ENCODE measurements at regions not wholly inside any gene's neighbourhood (a gene's known extent, or its start where the extent isn't known, plus 50 kb on each side); places are given as distances from the start of the nearest gene placed in this dataset.

DNA sequence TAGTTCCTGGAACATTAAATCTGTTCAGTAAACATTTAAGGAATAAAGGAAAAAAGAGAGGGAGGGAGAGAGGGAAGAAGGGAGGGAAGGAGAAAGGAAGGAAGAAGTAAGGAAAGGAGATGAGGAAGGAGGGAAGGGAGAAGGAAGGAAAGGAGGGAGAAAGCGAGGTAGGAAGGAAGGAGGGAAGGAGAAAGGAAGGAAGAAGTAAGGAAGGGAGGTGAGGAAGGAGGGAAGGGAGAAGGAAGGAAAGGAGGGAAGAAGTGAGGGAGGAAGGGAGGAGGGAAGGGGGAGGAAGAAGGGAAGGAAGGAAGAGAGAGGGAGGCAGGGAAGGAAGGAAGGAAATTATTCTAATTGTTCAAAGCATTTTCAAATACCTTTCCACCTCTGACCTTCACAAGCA lies 77.2 kb upstream of the JUN start:
- no peak for TF ChIP-seq NFIC (IDR thresholded peaks at IDR 0.05)
- no peak for TF ChIP-seq ZBTB7A (IDR thresholded peaks at IDR 0.05; ENCODE audit: low read depth)
- no peak for TF ChIP-seq CREB1 (IDR thresholded peaks at IDR 0.05; ENCODE audit: low read depth)
- TF ChIP-seq USF1 (IDR thresholded peaks at IDR 0.05): no peak
- TF ChIP-seq TEAD4 (IDR thresholded peaks at IDR 0.05): no peak
- TF ChIP-seq, protein P1, sequence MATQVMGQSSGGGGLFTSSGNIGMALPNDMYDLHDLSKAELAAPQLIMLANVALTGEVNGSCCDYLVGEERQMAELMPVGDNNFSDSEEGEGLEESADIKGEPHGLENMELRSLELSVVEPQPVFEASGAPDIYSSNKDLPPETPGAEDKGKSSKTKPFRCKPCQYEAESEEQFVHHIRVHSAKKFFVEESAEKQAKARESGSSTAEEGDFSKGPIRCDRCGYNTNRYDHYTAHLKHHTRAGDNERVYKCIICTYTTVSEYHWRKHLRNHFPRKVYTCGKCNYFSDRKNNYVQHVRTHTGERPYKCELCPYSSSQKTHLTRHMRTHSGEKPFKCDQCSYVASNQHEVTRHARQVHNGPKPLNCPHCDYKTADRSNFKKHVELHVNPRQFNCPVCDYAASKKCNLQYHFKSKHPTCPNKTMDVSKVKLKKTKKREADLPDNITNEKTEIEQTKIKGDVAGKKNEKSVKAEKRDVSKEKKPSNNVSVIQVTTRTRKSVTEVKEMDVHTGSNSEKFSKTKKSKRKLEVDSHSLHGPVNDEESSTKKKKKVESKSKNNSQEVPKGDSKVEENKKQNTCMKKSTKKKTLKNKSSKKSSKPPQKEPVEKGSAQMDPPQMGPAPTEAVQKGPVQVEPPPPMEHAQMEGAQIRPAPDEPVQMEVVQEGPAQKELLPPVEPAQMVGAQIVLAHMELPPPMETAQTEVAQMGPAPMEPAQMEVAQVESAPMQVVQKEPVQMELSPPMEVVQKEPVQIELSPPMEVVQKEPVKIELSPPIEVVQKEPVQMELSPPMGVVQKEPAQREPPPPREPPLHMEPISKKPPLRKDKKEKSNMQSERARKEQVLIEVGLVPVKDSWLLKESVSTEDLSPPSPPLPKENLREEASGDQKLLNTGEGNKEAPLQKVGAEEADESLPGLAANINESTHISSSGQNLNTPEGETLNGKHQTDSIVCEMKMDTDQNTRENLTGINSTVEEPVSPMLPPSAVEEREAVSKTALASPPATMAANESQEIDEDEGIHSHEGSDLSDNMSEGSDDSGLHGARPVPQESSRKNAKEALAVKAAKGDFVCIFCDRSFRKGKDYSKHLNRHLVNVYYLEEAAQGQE (IDR thresholded peaks at IDR 0.05; ENCODE audit: low read depth): no peak
- TF ChIP-seq EGR1 (IDR thresholded peaks at IDR 0.05): no peak
- TF ChIP-seq, protein P2, sequence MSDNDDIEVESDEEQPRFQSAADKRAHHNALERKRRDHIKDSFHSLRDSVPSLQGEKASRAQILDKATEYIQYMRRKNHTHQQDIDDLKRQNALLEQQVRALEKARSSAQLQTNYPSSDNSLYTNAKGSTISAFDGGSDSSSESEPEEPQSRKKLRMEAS (IDR thresholded peaks at IDR 0.05): no peak

DNA sequence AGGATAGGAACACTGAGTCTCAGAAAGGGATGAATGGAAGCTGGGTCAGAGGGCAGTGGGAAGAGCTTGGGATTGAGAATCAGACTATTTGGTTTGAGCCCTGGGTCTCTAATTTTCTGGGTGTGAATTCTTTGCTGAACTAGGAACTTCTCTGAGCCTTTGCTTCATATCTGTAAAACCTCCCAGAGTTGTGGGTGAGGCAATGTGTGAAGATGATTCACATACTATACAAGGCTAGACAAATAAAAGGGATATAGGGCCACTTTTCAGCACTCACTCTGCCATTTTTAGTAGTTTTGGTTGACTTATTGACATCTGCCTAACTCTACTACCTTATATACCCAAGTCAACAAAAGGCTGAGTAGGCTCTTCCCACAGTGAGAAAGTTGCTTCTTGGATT lies 77.7 kb upstream of the JUN start:
- TF ChIP-seq USF1 (IDR thresholded peaks at IDR 0.05) (no peak), CEBPB (IDR thresholded peaks at IDR 0.05) (no peak), TEAD4 (IDR thresholded peaks at IDR 0.05) (no peak), ZBTB7A (IDR thresholded peaks at IDR 0.05; ENCODE audit: low read depth) (no peak), TAF1 (IDR thresholded peaks at IDR 0.05; ENCODE audit: low read depth) (no peak), CREB1 (IDR thresholded peaks at IDR 0.05; ENCODE audit: low read depth) (no peak)

- no peak for TF ChIP-seq USF1 (IDR thresholded peaks at IDR 0.05)
- TF ChIP-seq NFIC (IDR thresholded peaks at IDR 0.05): peak; percentile 78
- peak; percentile 77 for TF ChIP-seq TCF12 (IDR thresholded peaks at IDR 0.05; ENCODE audit: low read depth)
- no peak for TF ChIP-seq EGR1 (IDR thresholded peaks at IDR 0.05)
- no peak for TF ChIP-seq FOXM1 (IDR thresholded peaks at IDR 0.05; ENCODE audit: borderline replicate concordance, low read depth)
- TF ChIP-seq TEAD4 (IDR thresholded peaks at IDR 0.05): peak; percentile 48
- TF ChIP-seq, protein P1 (IDR thresholded peaks at IDR 0.05; ENCODE audit: low read depth): no peak
- TF ChIP-seq TAF1 (IDR thresholded peaks at IDR 0.05; ENCODE audit: low read depth): no peak
- peak; percentile 65; the same call in 1 of the 2 replicates for TF ChIP-seq EP300 (IDR thresholded peaks at IDR 0.05; ENCODE audit: borderline replicate concordance)
- TF ChIP-seq CEBPB (IDR thresholded peaks at IDR 0.05): 0 out of 2 replicates have a peak, but pooled peaks have one; percentile 28
- no peak for TF ChIP-seq CREB1 (IDR thresholded peaks at IDR 0.05; ENCODE audit: low read depth)
- TF ChIP-seq, protein P2 (IDR thresholded peaks at IDR 0.05): no peak
- no peak for TF ChIP-seq ZBTB7A (IDR thresholded peaks at IDR 0.05; ENCODE audit: low read depth)
- no peak for TF ChIP-seq YY1 (IDR thresholded peaks at IDR 0.05; ENCODE audit: low read depth)
- no peak for TF ChIP-seq RAD21 (IDR thresholded peaks at IDR 0.05; ENCODE audit: low read depth)
Observed at GRCh38 chr1:58862728-58863385, 79.0 kb upstream of the JUN start.

- no peak for TF ChIP-seq NFIC (IDR thresholded peaks at IDR 0.05)
Observed at GRCh38 chr1:58864654-58865053, 80.8 kb upstream of the JUN start.

GRCh38 chr1:58866578-58866977 lies 82.7 kb upstream of the JUN start:
- TF ChIP-seq TEAD4 (IDR thresholded peaks at IDR 0.05) (no peak), TCF12 (IDR thresholded peaks at IDR 0.05; ENCODE audit: low read depth) (no peak), TAF1 (IDR thresholded peaks at IDR 0.05; ENCODE audit: low read depth) (no peak), NFIC (IDR thresholded peaks at IDR 0.05) (no peak), CEBPB (IDR thresholded peaks at IDR 0.05) (no peak), YY1 (IDR thresholded peaks at IDR 0.05; ENCODE audit: low read depth) (no peak), USF1 (IDR thresholded peaks at IDR 0.05) (no peak), CREB1 (IDR thresholded peaks at IDR 0.05; ENCODE audit: low read depth) (no peak)
- TF ChIP-seq, protein P2 (IDR thresholded peaks at IDR 0.05): no peak

Data from Ishikawa (cell line).